NCI-H82 (cell line): ENCODE measurements at regions not wholly inside any gene's neighbourhood (a gene's known extent, or its start where the extent isn't known, plus 50 kb on each side); places are given as distances from the start of the nearest gene placed in this dataset.

Experiments used
- DNase-seq: peaks from one replicate; lab custom pipeline; 2025; lab: John Stamatoyannopoulos, UW

DNA sequence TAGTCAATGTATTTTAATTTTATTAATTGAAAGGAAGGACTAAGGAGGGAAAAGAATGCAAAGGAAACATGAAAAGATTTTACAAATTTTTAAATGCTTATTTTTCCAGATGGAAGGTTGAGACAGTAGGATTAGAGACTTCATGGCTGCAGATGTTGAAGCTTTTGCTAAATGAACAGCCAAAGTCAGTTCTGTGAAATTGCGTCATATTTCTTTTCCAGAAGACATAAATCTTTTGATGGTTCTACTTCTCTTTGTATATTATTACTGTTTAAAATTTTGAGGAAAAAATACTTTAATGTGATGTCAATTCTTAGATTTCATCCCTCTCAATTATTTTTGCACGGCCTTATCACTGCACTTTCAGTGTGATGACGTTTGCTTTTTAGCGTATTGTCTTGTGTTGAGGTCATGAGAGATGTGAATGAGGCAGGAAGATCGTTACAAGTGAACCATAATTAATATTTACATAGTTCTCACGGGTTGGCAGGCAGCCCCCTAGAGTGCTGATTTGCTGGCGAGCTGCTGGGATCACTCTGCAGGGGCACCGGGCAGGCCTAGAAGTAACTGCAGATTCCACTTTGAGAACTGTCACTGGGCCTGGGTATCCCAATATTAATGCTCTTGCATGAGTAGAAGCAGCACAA lies 158.1 kb downstream of the TBXT start:
- no peak for DNase-seq

DNA sequence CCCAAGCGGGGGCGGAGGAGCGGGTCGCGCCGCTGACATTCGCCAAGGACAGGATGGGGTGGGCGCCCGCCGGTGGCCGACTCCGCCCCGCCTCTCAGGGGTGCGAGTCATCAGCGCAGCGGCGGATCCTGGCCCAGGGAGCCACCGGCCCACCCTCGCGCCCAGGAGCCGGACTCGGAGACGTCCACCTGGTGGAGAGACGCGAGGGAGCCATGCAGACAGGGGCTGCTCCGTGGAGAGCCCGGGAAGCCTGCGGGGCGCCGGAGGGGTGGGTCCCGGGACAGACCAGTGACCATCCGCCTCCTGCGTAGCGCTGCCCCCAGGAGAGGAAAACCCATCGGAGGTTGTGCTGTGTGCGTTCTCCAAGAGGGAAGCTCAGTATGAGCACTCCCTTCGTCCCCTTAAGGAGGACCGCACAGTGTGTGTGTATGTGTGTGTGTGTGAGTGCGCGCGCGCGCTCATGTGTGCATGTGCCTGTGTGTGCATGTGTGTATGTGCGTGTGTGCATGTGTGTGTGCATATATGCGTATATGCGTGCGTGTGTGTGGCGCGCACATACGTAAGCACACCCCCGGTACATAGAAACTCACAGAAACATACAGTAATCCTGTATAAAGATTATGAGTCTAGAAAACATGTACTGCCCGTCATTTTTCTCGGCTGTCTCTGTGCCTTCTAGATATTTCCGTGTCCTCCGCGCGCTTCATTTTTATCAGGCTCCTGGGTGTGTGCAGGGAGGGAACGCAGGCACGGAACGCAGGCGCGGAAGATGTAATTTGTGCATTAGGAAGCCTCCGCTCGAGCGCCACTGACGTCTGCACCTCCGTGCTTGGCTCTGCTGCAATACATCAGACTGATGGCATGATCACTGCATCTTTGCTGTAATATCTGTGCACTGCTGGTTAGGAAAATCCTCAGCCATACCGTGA lies 158.9 kb downstream of the TBXT start:
- no peak for DNase-seq

DNA sequence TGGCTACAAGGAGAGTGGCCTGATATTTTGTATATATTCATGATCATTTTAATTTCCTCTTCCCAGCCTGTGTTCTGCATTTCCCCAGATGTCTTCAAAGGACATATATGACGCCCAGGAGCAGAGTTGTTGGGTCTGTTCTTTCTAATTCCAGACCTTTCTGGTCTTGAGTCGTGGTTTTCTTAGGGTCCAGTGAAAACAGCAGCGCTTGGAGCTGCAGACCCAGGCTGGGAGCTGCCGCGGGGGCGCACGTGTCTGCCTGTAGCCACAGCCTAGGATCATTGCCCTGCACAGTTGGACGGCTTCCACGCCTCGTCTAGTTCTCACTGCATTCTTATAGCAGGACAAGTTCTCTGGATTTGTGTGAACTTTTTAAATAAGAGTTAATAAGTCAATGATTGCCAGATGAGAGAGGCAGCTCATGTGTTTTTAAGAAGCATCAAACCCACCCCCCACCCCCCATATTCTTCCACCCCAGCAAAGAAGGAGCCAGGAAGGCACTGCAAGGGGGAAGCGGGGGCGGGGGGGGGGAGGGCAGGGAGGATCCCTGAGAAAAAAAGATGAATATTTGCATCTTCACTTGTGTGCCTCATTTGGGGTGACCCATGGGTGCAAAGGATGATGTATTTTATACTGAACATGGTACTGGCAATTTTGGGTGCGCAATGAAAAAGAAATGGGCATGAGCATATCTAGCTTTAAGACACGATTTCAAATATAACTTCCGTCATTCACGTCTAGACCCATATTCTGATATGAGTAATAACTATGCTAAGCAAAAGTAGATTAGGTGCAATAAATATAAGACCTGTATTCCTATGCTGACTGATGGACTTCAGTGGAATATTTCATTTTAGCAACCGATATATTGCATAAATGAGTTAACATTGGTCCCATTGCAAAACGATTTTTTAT lies 160.0 kb downstream of the TBXT start:
- no peak for DNase-seq

DNA sequence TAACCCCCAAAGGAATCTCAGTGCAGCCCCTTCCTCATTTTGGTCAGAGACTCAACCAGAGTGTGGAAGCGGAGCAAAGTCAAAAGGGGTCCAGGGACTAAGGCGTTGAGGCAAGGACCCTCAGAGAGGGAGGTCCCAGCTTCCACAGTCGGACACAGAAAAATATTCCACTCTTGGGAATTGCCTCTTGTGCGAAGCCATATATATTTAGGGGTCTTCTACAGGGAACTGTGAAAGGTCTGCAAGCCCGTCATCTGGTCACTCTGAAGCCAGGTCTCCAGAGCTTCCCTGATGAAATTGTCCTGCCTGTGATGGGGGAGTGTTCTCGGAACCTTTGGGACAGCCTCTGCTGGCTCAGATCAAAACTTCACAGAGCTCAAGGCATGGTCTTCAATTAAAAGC lies 160.8 kb downstream of the TBXT start:
- no peak for DNase-seq

DNA sequence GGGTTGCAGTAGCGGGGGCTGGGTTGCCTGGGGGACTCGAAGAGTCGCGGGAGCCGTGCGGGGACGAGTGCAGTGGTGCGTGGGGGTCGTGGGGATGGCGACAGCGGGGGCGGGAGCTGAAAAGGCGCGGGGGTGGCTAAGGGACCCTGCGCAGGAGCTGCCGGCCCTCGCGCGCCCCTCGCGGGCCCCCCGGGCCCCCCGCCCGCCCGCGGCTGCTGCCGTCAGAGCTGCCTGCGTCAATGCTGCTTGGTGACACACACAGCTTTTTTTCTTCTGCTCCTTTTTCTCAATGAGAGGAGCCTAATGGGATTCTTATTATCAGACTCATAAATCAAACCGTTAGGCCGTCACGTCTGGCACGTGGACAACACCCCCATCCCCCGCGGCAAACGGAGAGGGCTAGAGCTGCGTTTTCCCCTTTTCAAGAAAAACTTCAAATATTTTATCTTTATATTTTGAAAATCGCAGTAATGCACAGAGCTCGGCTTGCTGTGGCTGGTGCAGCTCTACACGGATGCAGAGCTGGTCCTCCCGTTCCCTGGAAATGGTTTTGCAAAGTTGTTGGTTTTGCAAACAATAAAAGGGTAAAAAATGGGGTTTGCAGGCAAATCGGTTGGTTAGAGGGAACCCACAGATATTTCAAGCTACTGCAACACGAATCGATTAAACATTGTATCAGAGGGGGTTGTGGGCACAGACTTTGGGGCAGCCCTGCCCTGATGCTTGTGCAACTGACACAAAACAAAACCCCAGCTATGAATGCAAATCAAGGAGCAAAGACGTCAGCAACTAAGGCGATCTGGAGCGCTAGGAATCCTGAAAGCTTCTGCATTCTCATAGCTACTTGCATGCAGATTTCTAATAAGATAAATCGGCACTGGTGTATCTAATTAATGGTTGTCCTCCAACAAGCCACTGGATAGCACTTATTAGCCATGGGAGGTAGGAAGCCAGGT lies 161.4 kb downstream of the TBXT start:
- DNase-seq, result peak; percentile 79

DNA sequence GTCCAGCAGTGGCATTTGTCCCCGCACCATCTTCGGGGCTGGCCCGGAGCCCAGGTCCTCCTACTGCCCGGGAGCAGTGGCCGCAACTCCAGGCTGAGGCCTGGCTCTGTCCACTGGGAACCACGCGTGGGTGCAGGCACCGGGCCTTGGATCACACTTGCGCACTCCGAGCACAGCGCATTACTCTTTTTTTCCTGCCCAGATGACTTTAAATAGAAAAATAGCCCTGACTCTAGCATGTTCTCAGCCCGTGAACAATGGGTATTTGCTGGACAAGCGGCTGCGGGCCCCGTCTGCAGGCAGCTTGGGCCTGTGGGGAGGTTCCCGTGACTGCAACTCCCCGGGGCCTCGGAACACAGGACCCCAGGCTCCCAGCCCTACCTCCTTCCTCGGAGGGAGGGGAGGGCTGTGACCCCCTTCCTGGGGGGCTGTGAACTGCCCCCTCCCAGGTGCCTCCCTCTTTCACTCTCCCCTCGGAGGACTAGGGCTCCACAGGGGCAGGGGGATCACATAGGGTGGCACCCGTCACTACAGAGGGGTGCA lies 162.2 kb downstream of the TBXT start:
- no peak for DNase-seq

DNA sequence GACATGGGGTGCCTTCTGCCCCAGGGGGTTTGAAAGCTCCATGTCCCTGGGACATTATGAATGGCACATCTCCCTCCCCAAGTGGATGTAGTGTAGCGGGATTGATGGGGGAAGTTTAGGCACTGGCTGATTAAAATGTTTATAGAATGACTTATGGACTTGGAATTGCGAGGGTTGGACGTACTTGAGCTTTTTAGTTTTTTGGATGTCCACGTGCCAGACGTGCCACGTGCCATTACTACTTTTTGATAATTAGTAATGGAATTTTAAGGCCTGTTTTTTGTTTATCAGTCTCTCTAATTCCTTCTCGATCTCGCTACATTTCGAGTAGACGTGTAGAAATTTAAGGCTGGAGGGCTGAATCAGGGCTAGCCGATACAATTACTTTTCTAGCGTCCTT lies 162.8 kb downstream of the TBXT start:
- DNase-seq, result no peak

DNA sequence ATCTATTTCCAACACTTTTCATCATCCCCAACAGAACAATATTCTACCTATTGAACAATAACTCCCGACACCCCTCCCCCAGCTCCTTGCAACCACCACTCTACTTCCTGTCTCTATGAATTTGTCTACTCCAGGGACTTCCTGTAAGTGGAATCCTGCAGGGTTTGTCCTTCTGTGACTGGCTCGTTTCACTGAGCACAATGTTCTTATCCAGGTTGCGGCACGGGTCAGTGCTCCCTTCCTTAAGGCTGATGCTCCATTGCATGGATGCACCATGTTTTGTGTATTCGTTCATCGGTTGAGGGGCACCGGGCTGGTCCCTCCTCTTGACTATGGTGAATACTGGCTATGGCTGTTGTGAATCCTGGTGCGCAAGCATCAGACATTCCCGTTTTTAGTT lies 163.2 kb downstream of the TBXT start:
- DNase-seq, result no peak

DNA sequence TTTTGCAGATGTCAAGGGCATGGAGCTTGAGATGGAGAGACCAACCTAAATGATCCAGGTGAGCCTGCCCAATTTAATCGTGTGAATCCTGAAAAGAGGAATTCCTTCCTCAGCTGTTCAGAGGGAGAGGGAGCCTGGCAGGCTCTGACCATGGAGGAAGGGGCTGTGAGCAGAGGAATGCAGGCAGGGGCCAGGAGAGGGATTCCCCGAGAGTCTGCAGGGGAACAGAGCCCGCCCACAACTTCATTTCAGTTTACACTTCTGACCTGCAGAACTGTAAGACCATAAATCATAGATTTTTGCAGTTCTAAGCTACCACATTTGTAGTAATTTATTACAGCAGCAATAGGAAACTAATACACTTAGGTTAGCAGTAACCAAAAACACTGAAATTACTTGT lies 164.1 kb downstream of the TBXT start:
- DNase-seq, result no peak

DNA sequence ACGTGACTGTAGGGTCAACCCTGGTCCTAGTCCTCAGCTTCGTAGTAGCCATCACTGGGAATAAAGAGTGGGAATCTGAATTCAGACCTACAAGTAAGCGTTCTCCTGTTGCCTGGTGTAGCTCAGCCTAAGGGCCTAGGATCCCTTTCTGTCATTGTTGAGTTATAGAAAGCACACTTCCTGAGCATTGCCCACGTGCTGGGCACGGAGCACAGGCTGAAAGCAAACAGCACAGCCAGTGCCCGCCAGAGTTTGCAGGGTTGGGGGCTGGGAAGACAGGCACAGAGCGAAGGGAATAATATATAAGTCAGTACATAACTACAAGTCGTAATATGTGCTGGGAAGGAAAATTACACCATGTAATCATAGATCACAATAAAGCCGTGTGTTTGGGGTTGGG lies 166.3 kb downstream of the TBXT start:
- DNase-seq, result no peak

DNA sequence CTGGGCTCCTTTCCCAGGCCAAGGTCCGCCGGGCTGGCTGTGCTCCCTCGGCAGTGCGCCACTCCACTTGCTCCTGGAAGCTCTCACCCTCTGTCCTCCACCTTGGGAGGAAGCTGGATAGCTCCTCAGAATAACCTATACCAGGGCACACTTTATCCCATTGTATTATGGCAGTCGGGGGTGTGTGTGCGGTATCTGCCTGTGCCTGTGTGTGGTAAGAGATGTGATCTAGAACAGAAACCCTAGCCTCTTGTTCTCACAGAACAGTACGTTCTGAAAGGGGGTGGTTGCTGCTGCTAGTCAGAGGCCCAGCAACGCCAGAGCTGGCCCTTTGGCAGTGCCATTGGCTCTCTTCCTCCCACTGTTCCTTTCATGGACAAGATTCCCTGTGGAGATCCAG lies 168.4 kb downstream of the TBXT start:
- DNase-seq, result no peak

DNA sequence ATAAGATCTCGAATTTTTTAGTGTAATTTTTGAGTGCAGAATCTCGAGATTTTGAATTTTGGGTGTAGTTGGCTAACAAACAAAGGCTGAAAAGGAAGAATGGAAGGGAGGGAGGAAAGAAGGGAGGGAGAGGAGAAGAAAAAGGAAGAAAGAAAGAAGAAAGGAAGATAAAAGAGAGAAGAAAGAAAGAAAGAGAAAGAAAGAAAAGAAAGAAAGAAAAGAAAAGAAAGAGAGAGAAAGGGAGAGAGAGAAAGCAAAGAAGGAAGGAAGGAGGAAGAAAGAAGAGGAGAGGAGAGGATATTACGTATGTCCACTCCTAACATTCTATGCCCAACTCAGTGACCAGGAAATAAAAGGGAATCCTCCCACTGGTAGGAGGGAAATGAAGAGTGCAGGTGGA lies 169.6 kb downstream of the TBXT start:
- no peak for DNase-seq

DNA sequence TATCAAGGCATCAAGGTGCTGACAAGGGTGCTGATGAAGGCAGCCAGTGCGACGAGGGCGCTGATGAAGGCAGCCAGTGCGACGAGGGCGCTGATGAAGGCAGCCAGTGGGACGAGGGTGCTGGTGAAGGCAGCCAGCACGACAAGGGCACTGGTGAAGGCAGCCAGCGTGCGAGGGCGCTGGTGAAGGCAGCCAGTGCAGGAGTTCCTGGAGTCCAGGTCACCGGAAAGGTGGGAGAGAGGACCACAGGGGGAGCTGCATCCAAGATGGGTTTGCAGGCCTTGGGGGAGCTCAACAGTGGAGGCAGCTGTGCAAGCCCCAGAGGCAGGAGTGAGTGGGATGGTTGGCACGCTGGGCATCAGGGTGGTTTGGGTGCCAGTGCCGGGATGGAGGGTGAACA lies 176.3 kb downstream of the TBXT start:
- no peak for DNase-seq

DNA sequence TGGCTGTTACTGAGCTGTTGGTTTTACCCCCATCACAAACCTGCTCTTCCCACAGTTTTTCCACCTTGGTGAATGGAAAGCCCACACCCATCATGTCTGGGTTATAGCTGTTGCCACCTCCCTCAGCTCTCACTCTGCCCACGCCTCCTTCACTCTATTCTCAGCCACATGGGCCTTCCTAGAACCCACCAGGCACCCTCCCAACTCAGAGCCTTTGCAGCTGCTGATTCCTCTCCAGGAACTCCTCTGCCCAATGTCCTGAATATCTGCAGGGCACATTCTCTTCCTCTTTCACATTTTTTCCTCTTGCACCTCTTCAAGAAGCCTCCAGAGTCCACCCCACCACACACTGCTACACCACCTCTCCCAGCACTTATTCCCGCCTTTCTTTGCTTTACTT lies 177.4 kb downstream of the TBXT start:
- DNase-seq, result no peak

DNA sequence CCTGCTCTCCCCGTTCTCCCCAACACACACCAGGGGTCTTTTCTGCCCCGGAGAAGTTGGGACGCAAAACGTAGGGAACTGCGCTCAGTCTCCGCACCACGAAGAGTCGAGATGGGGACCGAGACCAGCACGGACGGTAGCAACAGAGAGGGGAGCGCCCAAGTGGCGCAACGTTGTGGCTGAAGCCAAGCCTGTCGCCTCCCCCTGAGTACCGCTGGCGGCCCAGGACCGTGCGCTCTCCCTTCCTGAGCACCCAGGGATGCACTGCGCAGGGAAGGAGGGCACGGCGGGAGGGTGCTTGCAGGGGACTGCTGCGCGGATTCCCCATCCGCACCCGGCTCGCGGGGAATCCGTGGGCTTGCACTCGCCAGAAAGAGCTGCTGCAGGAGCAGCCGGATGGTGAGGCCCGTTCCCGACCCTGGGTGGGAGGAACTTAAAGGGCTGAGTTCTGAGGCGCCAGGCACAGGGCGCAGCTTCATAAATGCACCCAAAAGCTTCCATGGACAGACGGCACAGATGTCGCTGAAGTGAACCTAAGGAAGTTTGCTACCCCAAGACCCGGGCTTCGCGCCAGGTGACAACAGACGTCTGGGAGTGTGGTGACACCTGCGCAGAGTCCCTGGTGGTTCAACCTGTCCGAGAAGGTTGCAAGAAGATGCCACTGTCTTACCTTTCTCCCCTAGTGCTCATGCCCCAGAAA lies 178.7 kb downstream of the TBXT start:
- DNase-seq, result no peak

DNA sequence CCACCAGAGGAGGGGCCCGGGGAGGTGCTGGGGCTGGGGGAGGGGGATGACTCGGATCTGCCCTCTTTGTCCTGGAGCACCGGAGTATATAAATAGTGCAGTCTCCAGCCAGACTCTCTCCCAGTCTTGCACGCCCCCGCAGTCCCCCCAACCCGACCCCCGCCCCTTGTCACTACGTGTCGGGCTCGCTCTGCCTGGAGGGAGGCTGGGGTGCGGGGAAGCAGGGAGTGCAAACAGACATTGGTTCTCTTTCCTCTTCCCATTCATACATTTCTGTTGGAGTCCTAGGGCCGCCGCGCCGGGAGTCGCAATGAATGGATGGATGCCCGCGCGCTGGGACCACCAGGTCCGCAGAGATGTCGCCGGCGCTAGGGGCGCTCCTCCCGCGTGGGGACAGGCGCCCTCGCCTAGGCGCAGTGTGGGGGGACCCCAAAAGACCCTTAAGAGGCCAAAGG lies 179.3 kb downstream of the TBXT start:
- DNase-seq, result no peak

DNA sequence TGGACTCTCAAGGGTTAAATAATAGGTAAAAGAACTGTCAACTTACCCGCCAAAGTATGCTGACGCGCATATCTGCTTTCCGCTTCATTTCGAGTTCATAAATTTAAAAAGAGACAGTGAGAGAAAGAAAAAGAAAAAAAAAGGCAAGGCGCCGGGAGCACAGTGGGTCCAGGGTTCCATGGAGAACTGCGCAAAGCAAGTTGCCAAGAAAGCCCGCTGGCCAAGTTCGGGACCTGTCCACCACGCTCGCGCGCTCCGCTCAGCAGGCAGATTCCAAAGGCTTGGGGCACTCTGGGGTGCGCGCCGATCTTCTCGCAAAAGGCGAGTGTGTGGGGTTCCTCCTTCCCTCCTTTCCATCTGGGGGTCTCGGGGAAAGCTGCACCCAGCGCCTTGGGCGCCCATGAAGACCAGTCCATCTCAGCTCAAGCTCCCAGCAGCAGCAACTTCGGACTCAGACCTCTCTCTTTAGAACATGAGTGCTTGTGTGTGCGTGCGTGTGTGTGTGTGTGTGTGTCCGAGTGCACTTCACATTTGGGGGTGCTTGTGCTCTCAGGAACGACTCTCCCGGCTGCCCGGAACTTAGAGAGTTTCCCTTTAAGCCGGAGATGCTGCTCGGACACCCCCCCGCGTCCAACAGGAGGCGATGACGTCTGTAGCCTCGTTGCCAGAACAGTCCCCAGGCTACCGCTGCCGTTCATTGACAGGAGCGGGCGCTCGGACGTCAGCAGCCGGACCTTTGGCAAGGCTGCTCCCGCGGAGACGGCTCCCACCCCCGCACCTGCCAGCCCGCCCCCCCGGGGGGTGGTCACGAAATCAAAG lies 180.0 kb downstream of the TBXT start:
- no peak for DNase-seq

DNA sequence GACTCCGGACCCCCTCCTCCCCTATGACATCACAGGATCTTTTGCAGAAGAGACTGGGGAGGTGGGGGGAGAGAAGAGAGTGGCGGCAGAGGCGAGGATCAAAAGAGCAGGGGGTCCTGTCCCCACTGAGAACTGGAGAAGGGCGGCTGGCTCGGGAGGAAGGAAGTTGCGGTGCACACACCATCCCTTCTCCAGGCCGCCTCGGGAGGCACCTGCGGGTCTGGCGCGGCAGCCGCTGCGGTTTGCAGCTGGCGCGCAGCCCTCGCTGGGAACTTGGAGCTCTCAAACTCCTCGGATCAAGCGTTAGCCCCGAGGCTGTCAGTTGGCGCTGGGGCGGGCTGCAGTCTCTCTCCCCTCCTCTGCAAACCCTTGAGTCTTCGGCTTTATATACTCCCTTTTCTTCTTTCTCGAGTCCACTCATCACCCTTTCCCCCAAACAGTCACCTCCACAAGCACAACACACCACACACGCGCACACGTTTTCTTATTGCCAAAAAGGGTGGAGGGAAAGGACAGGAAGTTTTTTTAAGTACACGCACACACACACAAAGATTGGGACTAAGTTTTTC lies 180.7 kb downstream of the TBXT start:
- no peak for DNase-seq

DNA sequence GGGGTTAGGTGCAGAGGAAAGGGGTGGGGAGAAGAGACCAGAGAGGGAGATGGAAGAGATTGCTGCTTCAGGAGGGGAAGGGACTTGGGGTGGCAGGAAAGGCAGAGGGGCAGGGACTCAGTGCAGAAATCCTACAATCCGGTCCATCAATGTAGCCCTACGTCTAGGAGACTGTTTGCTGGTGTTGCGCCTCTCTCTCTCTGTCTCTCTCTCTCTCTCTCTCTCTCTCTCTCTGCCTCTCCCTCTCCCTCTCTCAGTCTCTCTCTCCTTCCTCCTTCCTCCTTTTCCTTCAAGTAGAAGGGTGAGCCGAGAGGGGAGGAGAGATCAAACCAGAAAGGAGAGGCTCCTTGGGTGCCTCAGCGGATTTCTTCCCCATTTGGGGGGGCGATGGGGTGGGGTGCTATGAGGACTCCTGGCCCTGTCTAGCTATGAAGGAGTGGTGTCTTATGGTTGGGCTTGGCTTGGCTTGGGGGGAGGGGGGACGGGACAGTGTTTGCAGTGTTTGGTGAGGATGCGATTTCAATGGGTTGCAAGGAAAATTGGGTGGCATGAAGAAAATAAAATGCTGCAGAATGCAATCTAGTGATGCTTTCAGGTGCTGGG lies 181.2 kb downstream of the TBXT start:
- DNase-seq, result no peak
